ENCODE measurements at regions not wholly inside any gene's neighbourhood (a gene's known extent, or its start where the extent isn't known, plus 50 kb on each side); places are given as distances from the start of the nearest gene placed in this dataset.

DNA sequence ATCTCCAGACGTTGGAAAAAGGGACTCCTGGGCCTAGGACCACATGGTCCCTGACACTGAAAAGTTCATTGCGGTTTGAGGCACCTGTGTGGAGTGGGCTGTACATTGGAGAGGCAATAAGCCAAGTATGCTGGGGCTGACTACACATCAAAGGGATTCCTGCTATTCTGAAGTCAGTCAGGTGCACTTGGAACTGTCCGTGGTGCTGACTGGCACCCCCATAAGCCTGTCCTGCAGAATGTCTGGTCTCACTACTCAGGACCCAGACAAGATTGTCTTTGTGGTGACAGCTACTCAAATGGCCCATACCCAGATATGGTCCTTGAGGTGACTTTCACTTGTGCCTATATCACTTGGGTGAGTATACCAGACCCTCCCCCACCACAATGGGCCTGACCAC is 150.6 kb downstream of the RWDD3 start:
- Histone ChIP-seq H3K27ac (ENCODE audit: low read depth, low read length) (no peak overlapping the region), H2AFZ (ENCODE audit: low read depth, low read length, severe bottlenecking) (no peak overlapping the region), H3K36me3 (ENCODE audit: low read length) (no peaks in the 10 kb centered on the region), H3K4me2 (ENCODE audit: low read depth, low read length, poor library complexity, severe bottlenecking) (no peak overlapping the region), H3K4me3 (ENCODE audit: insufficient read depth, low read length, poor library complexity, severe bottlenecking) (no peak overlapping the region), H3K9me3 (ENCODE audit: insufficient read depth, low read length) (no peaks in the 10 kb centered on the region), H3K9me2 (replicated peaks; ENCODE audit: insufficient read depth, low read length) (no peaks in the 10 kb centered on the region), H3K79me2 (ENCODE audit: insufficient read depth, low read length) (no peaks in the 10 kb centered on the region), H3K9ac (ENCODE audit: low read length) (no peak overlapping the region), H3K27me3 (ENCODE audit: low read length) (no peaks in the 10 kb centered on the region; the same call in 1 of the 2 replicates), H4K20me1 (ENCODE audit: low read depth, low read length) (no peaks in the 10 kb centered on the region), H3F3A (ENCODE audit: insufficient read depth) (no peaks in the 10 kb centered on the region)
- TF ChIP-seq, protein P1, sequence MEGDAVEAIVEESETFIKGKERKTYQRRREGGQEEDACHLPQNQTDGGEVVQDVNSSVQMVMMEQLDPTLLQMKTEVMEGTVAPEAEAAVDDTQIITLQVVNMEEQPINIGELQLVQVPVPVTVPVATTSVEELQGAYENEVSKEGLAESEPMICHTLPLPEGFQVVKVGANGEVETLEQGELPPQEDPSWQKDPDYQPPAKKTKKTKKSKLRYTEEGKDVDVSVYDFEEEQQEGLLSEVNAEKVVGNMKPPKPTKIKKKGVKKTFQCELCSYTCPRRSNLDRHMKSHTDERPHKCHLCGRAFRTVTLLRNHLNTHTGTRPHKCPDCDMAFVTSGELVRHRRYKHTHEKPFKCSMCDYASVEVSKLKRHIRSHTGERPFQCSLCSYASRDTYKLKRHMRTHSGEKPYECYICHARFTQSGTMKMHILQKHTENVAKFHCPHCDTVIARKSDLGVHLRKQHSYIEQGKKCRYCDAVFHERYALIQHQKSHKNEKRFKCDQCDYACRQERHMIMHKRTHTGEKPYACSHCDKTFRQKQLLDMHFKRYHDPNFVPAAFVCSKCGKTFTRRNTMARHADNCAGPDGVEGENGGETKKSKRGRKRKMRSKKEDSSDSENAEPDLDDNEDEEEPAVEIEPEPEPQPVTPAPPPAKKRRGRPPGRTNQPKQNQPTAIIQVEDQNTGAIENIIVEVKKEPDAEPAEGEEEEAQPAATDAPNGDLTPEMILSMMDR (IDR thresholded peaks at IDR 0.05; ENCODE audit: insufficient read depth, low read length, poor library complexity, severe bottlenecking): no peak
- TF ChIP-seq EZH2phosphoT487 (conservative IDR thresholded peaks at IDR 0.05; ENCODE audit: low read length): no peak

GRCh38 chr1:95386371-95386770 is 152.4 kb downstream of the RWDD3 start:
- no peak for TF ChIP-seq EZH2phosphoT487 (conservative IDR thresholded peaks at IDR 0.05; ENCODE audit: low read length)
- TF ChIP-seq, protein P1 (IDR thresholded peaks at IDR 0.05; ENCODE audit: insufficient read depth, low read length, poor library complexity, severe bottlenecking): no peak
- Histone ChIP-seq H3K79me2 (ENCODE audit: insufficient read depth, low read length) (no peaks in the 10 kb centered on the region), H3K36me3 (ENCODE audit: low read length) (no peaks in the 10 kb centered on the region), H3K4me3 (ENCODE audit: insufficient read depth, low read length, poor library complexity, severe bottlenecking) (no peak overlapping the region), H4K20me1 (ENCODE audit: low read depth, low read length) (no peaks in the 10 kb centered on the region), H3K4me2 (ENCODE audit: low read depth, low read length, poor library complexity, severe bottlenecking) (no peak overlapping the region), H3K9me3 (ENCODE audit: insufficient read depth, low read length) (no peaks in the 10 kb centered on the region), H3K27me3 (ENCODE audit: low read length) (no peaks in the 10 kb centered on the region; the same call in 1 of the 2 replicates), H3K9me2 (replicated peaks; ENCODE audit: insufficient read depth, low read length) (no peaks in the 10 kb centered on the region), H3K27ac (ENCODE audit: low read depth, low read length) (no peak overlapping the region), H2AFZ (ENCODE audit: low read depth, low read length, severe bottlenecking) (no peak overlapping the region), H3K9ac (ENCODE audit: low read length) (no peak overlapping the region), H3F3A (ENCODE audit: insufficient read depth) (no peaks in the 10 kb centered on the region)

DNA sequence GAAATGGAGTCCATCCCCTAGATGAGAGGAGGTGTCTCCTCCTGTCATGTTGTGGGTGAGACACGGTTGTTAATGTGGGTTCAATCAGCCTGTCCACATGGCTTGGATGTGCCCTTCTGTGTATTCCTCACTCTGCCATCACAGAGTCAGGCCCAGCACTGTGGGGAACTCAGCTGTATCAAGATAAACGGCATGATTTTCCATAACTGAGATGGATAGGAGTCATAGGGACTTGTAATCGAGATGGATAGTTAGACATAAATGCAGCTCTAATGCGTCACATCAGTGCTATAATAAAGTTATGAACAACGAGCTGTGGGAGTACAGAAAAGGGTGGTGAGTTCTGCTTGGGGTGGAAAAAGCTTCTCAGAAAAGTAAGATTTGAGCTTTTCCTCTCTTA is 152.9 kb downstream of the RWDD3 start:
- no peak overlapping the region for H3K4me2 ChIP-seq (ENCODE audit: low read depth, low read length, poor library complexity, severe bottlenecking)
- H3K27ac ChIP-seq (ENCODE audit: low read depth, low read length): no peak overlapping the region
- no peak overlapping the region for H3K4me3 ChIP-seq (ENCODE audit: insufficient read depth, low read length, poor library complexity, severe bottlenecking)
- H3F3A ChIP-seq (ENCODE audit: insufficient read depth): no peaks in the 10 kb centered on the region
- no peaks in the 10 kb centered on the region for H3K79me2 ChIP-seq (ENCODE audit: insufficient read depth, low read length)
- no peaks in the 10 kb centered on the region for H3K9me2 ChIP-seq (replicated peaks; ENCODE audit: insufficient read depth, low read length)
- H3K36me3 ChIP-seq (ENCODE audit: low read length): no peaks in the 10 kb centered on the region
- H3K27me3 ChIP-seq (ENCODE audit: low read length): no peaks in the 10 kb centered on the region; the same call in 1 of the 2 replicates
- no peak overlapping the region for H2AFZ ChIP-seq (ENCODE audit: low read depth, low read length, severe bottlenecking)
- H3K9ac ChIP-seq (ENCODE audit: low read length): no peak overlapping the region
- H4K20me1 ChIP-seq (ENCODE audit: low read depth, low read length): no peaks in the 10 kb centered on the region
- TF ChIP-seq, protein P1 (IDR thresholded peaks at IDR 0.05; ENCODE audit: insufficient read depth, low read length, poor library complexity, severe bottlenecking): no peak
- no peak for TF ChIP-seq EZH2phosphoT487 (conservative IDR thresholded peaks at IDR 0.05; ENCODE audit: low read length)
- H3K9me3 ChIP-seq (ENCODE audit: insufficient read depth, low read length): no peaks in the 10 kb centered on the region
